ENCODE measurements at regions not wholly inside any gene's neighbourhood (a gene's known extent, or its start where the extent isn't known, plus 50 kb on each side); places are given as distances from the start of the nearest gene placed in this dataset.

- TF ChIP-seq CTCF (IDR thresholded peaks at IDR 0.05), result no peak
- no peak for TF ChIP-seq POLR2A (IDR thresholded peaks at IDR 0.05)
These were observed 556.9 kb downstream of the BRD1 start for GRCh38 chr22:49270595-49271368.

Measured in heart left ventricle (tissue), 13 donors.